Type B pancreatic cell (in vitro differentiated cells): ENCODE measurements at regions not wholly inside any gene's neighbourhood (a gene's known extent, or its start where the extent isn't known, plus 50 kb on each side); places are given as distances from the start of the nearest gene placed in this dataset.

Experiments used
- DNase-seq: peaks from one replicate; pipeline ENCODE4 v3.0.0; 2021; ENCODE audit warnings: mixed read lengths; ENCODE audit not compliant: unreplicated experiment; ENCODE audit errors: extremely low spot score
- H3K27ac Mint-ChIP-seq: 2 replicates; pipeline ENCODE4 v1.8.0; 2021; ENCODE audit warnings: mild to moderate bottlenecking, mixed read lengths
- H3K27me3 Mint-ChIP-seq: 2 replicates; pipeline ENCODE4 v1.8.0; 2021; ENCODE audit warnings: mixed read lengths
- H3K36me3 Mint-ChIP-seq: 2 replicates; pipeline ENCODE4 v1.8.0; 2021; ENCODE audit warnings: mixed read lengths
- H3K4me1 Mint-ChIP-seq: one replicate; pipeline ENCODE4 v1.8.0; 2021; ENCODE audit warnings: mixed read lengths; ENCODE audit not compliant: unreplicated experiment
- H3K4me3 Mint-ChIP-seq: 2 replicates; pipeline ENCODE4 v1.8.0; 2021; ENCODE audit warnings: mild to moderate bottlenecking, mixed read lengths
- H3K9me3 Mint-ChIP-seq: 2 replicates; pipeline ENCODE4 v1.8.0; 2021; ENCODE audit warnings: mixed read lengths
- CTCF ChIP-seq: fragments of 200-600 bp; sonication (generic); conservative IDR thresholded peaks from 2 replicates; pipeline ENCODE4 v1.5.0; 2021; ENCODE audit warnings: antibody characterized with exemption, mild to moderate bottlenecking

GRCh38 chr14:22432348-22432976, 156.6 kb downstream of the DAD1 start:
- Mint-ChIP-seq H3K4me3 (no peak overlapping the region), H3K4me1 (peaks cover 36% of the 10 kb centered on the region)

GRCh38 chr14:22429546-22430294, 159.3 kb downstream of the DAD1 start:
- peaks cover 40% of the 10 kb centered on the region for H3K4me1 Mint-ChIP-seq
- TF ChIP-seq CTCF = no peak

More at GRCh38 chr14:22432348-22432976, 156.6 kb downstream of the DAD1 start:
- no peak overlapping the region for H3K27ac Mint-ChIP-seq
- no peak for DNase-seq
- no peaks in the 10 kb centered on the region for H3K9me3 Mint-ChIP-seq
- TF ChIP-seq CTCF = no peak
- peaks cover 11% of the 10 kb centered on the region for H3K27me3 Mint-ChIP-seq
- no peaks in the 10 kb centered on the region for H3K36me3 Mint-ChIP-seq

GRCh38 chr14:22428700-22429291, 160.2 kb downstream of the DAD1 start:
- peaks cover 24% of the 10 kb centered on the region for H3K27me3 Mint-ChIP-seq
- no peaks in the 10 kb centered on the region for H3K36me3 Mint-ChIP-seq
- no peaks in the 10 kb centered on the region for H3K9me3 Mint-ChIP-seq
- no peak overlapping the region for H3K27ac Mint-ChIP-seq
- DNase-seq = no peak
- no peak for TF ChIP-seq CTCF
- H3K4me1 Mint-ChIP-seq = peaks cover 40% of the 10 kb centered on the region
- H3K4me3 Mint-ChIP-seq = no peak overlapping the region

More at GRCh38 chr14:22429546-22430294, 159.3 kb downstream of the DAD1 start:
- Mint-ChIP-seq H3K9me3 (no peaks in the 10 kb centered on the region), H3K27ac (no peak overlapping the region), H3K36me3 (no peaks in the 10 kb centered on the region), H3K27me3 (peaks cover 20% of the 10 kb centered on the region), H3K4me3 (no peak overlapping the region)
- DNase-seq = no peak

GRCh38 chr14:22427771-22428231, 161.2 kb downstream of the DAD1 start:
- H3K36me3 Mint-ChIP-seq = no peaks in the 10 kb centered on the region
- no peak for DNase-seq
- H3K27me3 Mint-ChIP-seq = peaks cover 24% of the 10 kb centered on the region
- TF ChIP-seq CTCF = no peak
- H3K4me1 Mint-ChIP-seq = peaks cover 35% of the 10 kb centered on the region
- peak overlapping the region; percentile 63 for H3K27ac Mint-ChIP-seq
- H3K9me3 Mint-ChIP-seq = no peaks in the 10 kb centered on the region
- H3K4me3 Mint-ChIP-seq = peak overlapping the region; percentile 67

- TF ChIP-seq CTCF = no peak
- Mint-ChIP-seq H3K4me1 (peaks cover 26% of the 10 kb centered on the region), H3K36me3 (no peaks in the 10 kb centered on the region), H3K4me3 (no peak overlapping the region), H3K9me3 (no peaks in the 10 kb centered on the region), H3K27ac (no peak overlapping the region), H3K27me3 (peaks cover 19% of the 10 kb centered on the region)
- no peak for DNase-seq
These were observed 162.3 kb downstream of the DAD1 start for GRCh38 chr14:22426711-22427110.
